H1 (cell line): ENCODE measurements at regions not wholly inside any gene's neighbourhood (a gene's known extent, or its start where the extent isn't known, plus 50 kb on each side); places are given as distances from the start of the nearest gene placed in this dataset.

Experiments
- CTCF ChIA-PET: fragments of 300-600 bp; sonication (Branson Sonifier 250); formaldehyde crosslinking; loops from one replicate; lab custom pipeline; 2021; ENCODE audit not compliant: partially characterized antibody; lab: Charles Lee
- POLR2A ChIA-PET: fragments of 300-600 bp; sonication (Branson Sonifier 250); formaldehyde crosslinking; loops from one replicate; lab custom pipeline; 2021; ENCODE audit warnings: inconsistent platforms; ENCODE audit not compliant: partially characterized antibody; lab: Charles Lee
- DNase-seq, 2 experiments: peaks; one replicate each; pipeline versions ENCODE4 v3.0.0 to v3.0.0-alpha.2; 2010 to 2022; ENCODE audit warnings: low spot score in 2 of 2, low read depth in 1 of 2, mixed read lengths in 1 of 2
- FAIRE-seq: peaks from 2 replicates; lab custom pipeline; 2011; peaks lifted over from hg19 to GRCh38; lab: Jason Lieb, UNC
- H2AFZ ChIP-seq: 2 replicates; pipeline ENCODE4 v1.8.1; 2012; ENCODE audit warnings: low read length, inconsistent platforms
- H2AK5ac ChIP-seq: 2 replicates; pipeline ENCODE4 v1.6.1; 2013; ENCODE audit warnings: low read depth, low read length
- H2BK120ac ChIP-seq: replicated peaks from 2 replicates; pipeline ENCODE3; 2013; ENCODE audit warnings: low read depth, low read length, inconsistent platforms
- H2BK12ac ChIP-seq: 2 replicates; pipeline ENCODE4 v1.6.1; 2013; ENCODE audit warnings: low read depth, low read length
- H2BK15ac ChIP-seq: 2 replicates; pipeline ENCODE4 v1.6.1; 2013; ENCODE audit warnings: low read length
- H2BK20ac ChIP-seq: 2 replicates; pipeline ENCODE4 v1.6.1; 2013; ENCODE audit warnings: low read length
- H2BK5ac ChIP-seq: 2 replicates; pipeline ENCODE4 v1.6.1; 2013; ENCODE audit warnings: low read depth, low read length
- H3K14ac ChIP-seq: 2 replicates; pipeline ENCODE4 v1.6.1; 2013; ENCODE audit warnings: inconsistent platforms; ENCODE audit not compliant: insufficient read length
- H3K18ac ChIP-seq: 2 replicates; pipeline ENCODE4 v1.6.1; 2013; ENCODE audit warnings: low read length; ENCODE audit errors: extremely low read depth
- H3K23ac ChIP-seq: 2 replicates; pipeline ENCODE4 v1.6.1; 2013; ENCODE audit warnings: inconsistent platforms; ENCODE audit not compliant: insufficient read length
- H3K23me2 ChIP-seq: 2 replicates; pipeline ENCODE4 v1.6.1; 2013; ENCODE audit warnings: low read depth, low read length
- H3K27ac ChIP-seq: 2 replicates; pipeline ENCODE4 v1.6.1; 2011; ENCODE audit warnings: low read depth, low read length, inconsistent platforms
- H3K27me3 ChIP-seq, 4 experiments: replicated peaks in 1 of 4; 1 replicate in 1 of 4; 2 replicates in 3 of 4; pipeline versions ENCODE4 v1.6.1 to v1.8.1; 2011 to 2013; ENCODE audit warnings: low read length in 3 of 4, mild to moderate bottlenecking in 3 of 4, inconsistent platforms in 2 of 4, mixed read lengths in 2 of 4, moderate library complexity in 1 of 4; ENCODE audit not compliant: control insufficient read depth in 3 of 4, insufficient read depth in 3 of 4; ENCODE audit errors: extremely low read depth in 1 of 4
- H3K36me3 ChIP-seq, 4 experiments: 2 replicates each; pipeline versions ENCODE4 v1.6.1 to v1.8.1; 2011 to 2013; ENCODE audit warnings: mild to moderate bottlenecking in 4 of 4, low read length in 3 of 4, moderate library complexity in 2 of 4, control low read depth in 1 of 4, inconsistent platforms in 1 of 4; ENCODE audit not compliant: insufficient read depth in 4 of 4, control insufficient read depth in 2 of 4
- H3K4ac ChIP-seq: replicated peaks from 2 replicates; pipeline ENCODE3; 2013; ENCODE audit warnings: low read length, low read depth, mixed read lengths, inconsistent platforms; ENCODE audit not compliant: insufficient read length
- H3K4me1 ChIP-seq, 4 experiments: replicated peaks in 1 of 4; 1 replicate in 1 of 4; 2 replicates in 3 of 4; pipeline versions ENCODE4 v1.6.1 to v1.8.1; 2011 to 2013; ENCODE audit warnings: low read length in 3 of 4, inconsistent platforms in 2 of 4, mixed read lengths in 1 of 4; ENCODE audit not compliant: insufficient read depth in 4 of 4, control insufficient read depth in 3 of 4
- H3K4me2 ChIP-seq, 2 experiments: 2 replicates each; pipeline versions ENCODE4 v1.6.1 to v1.8.1; 2011 to 2013; ENCODE audit warnings: low read depth in 2 of 2, low read length in 2 of 2, control low read depth in 1 of 2, inconsistent platforms in 1 of 2, mild to moderate bottlenecking in 1 of 2; ENCODE audit not compliant: insufficient read depth in 1 of 2
- H3K4me3 ChIP-seq, 4 experiments: fragments of 200-600, 300-600 bp in 1 of 4; sonication (generic), shearing (Covaris generic), sonication (Bioruptor Twin) in 1 of 4; 2 replicates each; pipeline versions ENCODE4 v1.5.1 to v1.8.1; 2011 to 2016; ENCODE audit warnings: low read length in 4 of 4, low read depth in 3 of 4, control low read depth in 2 of 4, inconsistent platforms in 2 of 4, mild to moderate bottlenecking in 2 of 4, mixed read lengths in 1 of 4, moderate library complexity in 1 of 4; ENCODE audit not compliant: insufficient read depth in 2 of 4; ENCODE audit errors: extremely low read depth in 1 of 4
- H3K56ac ChIP-seq: replicated peaks from 2 replicates; pipeline ENCODE3; 2013; ENCODE audit warnings: low read depth, mild to moderate bottlenecking, mixed read lengths, low read length, inconsistent platforms; ENCODE audit not compliant: insufficient read length
- H3K79me1 ChIP-seq: 2 replicates; pipeline ENCODE4 v1.6.1; 2013; ENCODE audit warnings: low read depth, low read length, control low read depth
- H3K79me2 ChIP-seq, 2 experiments: 2 replicates each; pipeline versions ENCODE4 v1.6.1 to v1.8.1; 2012 to 2013; ENCODE audit warnings: low read length in 2 of 2, mild to moderate bottlenecking in 2 of 2, inconsistent platforms in 1 of 2; ENCODE audit not compliant: insufficient read depth in 2 of 2, control insufficient read depth in 1 of 2
- H3K9ac ChIP-seq, 4 experiments: replicated peaks in 1 of 4; 1 replicate in 1 of 4; 2 replicates in 3 of 4; pipeline versions ENCODE4 v1.6.1 to v1.8.1; 2011 to 2013; ENCODE audit warnings: low read depth in 3 of 4, low read length in 3 of 4, control low read depth in 2 of 4, mild to moderate bottlenecking in 2 of 4, moderate library complexity in 2 of 4, inconsistent platforms in 1 of 4; ENCODE audit errors: extremely low read depth in 1 of 4
- H3K9me3 ChIP-seq, 2 experiments: 2 replicates each; pipeline versions ENCODE4 v1.6.1 to v1.8.1; 2012 to 2013; ENCODE audit warnings: mild to moderate bottlenecking in 2 of 2, moderate library complexity in 2 of 2, control low read depth in 1 of 2, inconsistent platforms in 1 of 2, low read depth in 1 of 2, low read length in 1 of 2, mixed read lengths in 1 of 2; ENCODE audit not compliant: insufficient read depth in 2 of 2
- H4K20me1 ChIP-seq, 2 experiments: replicated peaks in 1 of 2; 2 replicates each; pipeline versions ENCODE3 to v1.8.1; 2011 to 2013; ENCODE audit warnings: inconsistent platforms in 2 of 2, low read length in 2 of 2, mild to moderate bottlenecking in 1 of 2; ENCODE audit not compliant: insufficient read depth in 2 of 2, control insufficient read depth in 1 of 2
- H4K5ac ChIP-seq: 2 replicates; pipeline ENCODE4 v1.6.1; 2013; ENCODE audit warnings: low read length, low read depth, mixed read lengths, inconsistent platforms; ENCODE audit not compliant: insufficient read length
- H4K8ac ChIP-seq: 2 replicates; pipeline ENCODE4 v1.8.0; 2013; ENCODE audit warnings: mild to moderate bottlenecking, moderate library complexity, low read length, inconsistent platforms; ENCODE audit not compliant: insufficient read depth; ENCODE audit errors: extremely low read depth
- H4K91ac ChIP-seq: replicated peaks from 2 replicates; pipeline ENCODE3; 2013; ENCODE audit warnings: low read length, mixed read lengths, inconsistent platforms; ENCODE audit not compliant: insufficient read length
- CHD1 ChIP-seq: IDR thresholded peaks from 2 replicates; pipeline ENCODE4 v1.6.1; 2012; ENCODE audit warnings: low read depth, low read length, improper control_type of control experiment
- HDAC2 ChIP-seq, 2 experiments: fragments of 300-600 bp in 1 of 2; sonication (generic) in 1 of 2; IDR thresholded peaks; 2 replicates each; pipeline ENCODE4 v1.6.1; 2011 to 2012; ENCODE audit warnings: low read depth in 2 of 2, low read length in 2 of 2, mild to moderate bottlenecking in 2 of 2, moderate library complexity in 2 of 2, borderline replicate concordance in 1 of 2, inconsistent platforms in 1 of 2
- HDAC6 ChIP-seq: IDR thresholded peaks from one replicate; pipeline ENCODE4 v1.7.1; 2012; ENCODE audit warnings: low read depth, mild to moderate bottlenecking, inconsistent platforms, low read length, moderate library complexity
- JUN ChIP-seq: IDR thresholded peaks from 2 replicates; pipeline ENCODE4 v1.6.1; 2011; ENCODE audit warnings: low read depth, mild to moderate bottlenecking, improper control_type of control experiment, low read length
- RXRA ChIP-seq: IDR thresholded peaks from 2 replicates; pipeline ENCODE4 v1.6.1; 2011; ENCODE audit warnings: low read depth, mild to moderate bottlenecking, low read length, moderate library complexity; ENCODE audit not compliant: insufficient read depth
- YY1 ChIP-seq: IDR thresholded peaks from 2 replicates; pipeline ENCODE4 v1.6.1; 2011; ENCODE audit warnings: low read depth, mild to moderate bottlenecking, low read length

DNA sequence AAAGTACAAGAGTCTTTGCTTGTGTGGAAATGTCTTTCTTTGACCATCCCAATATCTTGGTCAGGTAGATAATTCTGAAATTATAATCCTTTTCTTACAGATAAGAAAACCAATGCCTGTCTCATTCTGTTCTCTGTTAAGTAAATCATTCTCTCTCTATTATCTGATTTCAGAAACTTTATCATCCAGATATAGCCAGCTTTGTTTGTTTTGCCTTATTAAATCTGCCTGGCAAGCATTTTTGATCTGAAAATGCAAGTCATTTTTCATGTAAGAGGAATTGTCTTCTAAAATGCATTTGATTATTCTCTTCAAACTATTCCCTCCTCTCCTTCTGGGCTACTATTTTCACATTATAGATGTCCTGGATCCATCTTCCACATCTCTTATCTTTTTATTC lies 625.5 kb downstream of the CCDC171 start:
- Histone ChIP-seq H4K91ac (no peak overlapping the region), H3K4me3 (no peak overlapping the region), H3K18ac (no peak overlapping the region), H3K4ac (no peak overlapping the region), H3K4me1 (no peaks in the 10 kb centered on the region), H4K8ac (no peak overlapping the region), H3K9me3 (no peaks in the 10 kb centered on the region), H2AK5ac (no peak overlapping the region), H2BK120ac (no peak overlapping the region), H3K4me2 (no peak overlapping the region), H4K20me1 (no peaks in the 10 kb centered on the region), H2BK15ac (no peak overlapping the region), H2BK12ac (no peak overlapping the region), H2BK20ac (no peak overlapping the region), H3K36me3 (no peaks in the 10 kb centered on the region), H4K5ac (no peak overlapping the region), H2AFZ (no peak overlapping the region), H3K14ac (no peak overlapping the region), H3K23ac (no peak overlapping the region), H3K27me3 (no peaks in the 10 kb centered on the region)
- CTCF ChIA-PET, result interaction anchor here (0.8 to 1.6 kb wide), 3 partner anchors 10 to 155 kb away, joined by 3 to 4 read pairs (median 3); no protein-coding TSS in a partner anchor
- FAIRE-seq (no peak), DNase-seq (no peak)
- TF ChIP-seq YY1, result no peak
- no peak for TF ChIP-seq HDAC2 (IDR thresholded peaks at IDR 0.05; ENCODE audit: borderline replicate concordance in 1 of 2, low read depth in 2 of 2, low read length in 2 of 2)
- no peak for TF ChIP-seq CHD1
- no peak for TF ChIP-seq JUN
- TF ChIP-seq RXRA, result no peak
- no peak for TF ChIP-seq HDAC6
- TF ChIP-seq, all 59 proteins: peak for 0
- H2BK5ac ChIP-seq, result no peak overlapping the region
- POLR2A ChIA-PET, result no interaction called here
- no peaks in the 10 kb centered on the region for H3K79me1 ChIP-seq
- no peak overlapping the region for H3K27ac ChIP-seq
- H3K9ac ChIP-seq, result no peak overlapping the region
- no peak overlapping the region for H3K56ac ChIP-seq
- H3K79me2 ChIP-seq, result no peaks in the 10 kb centered on the region
- no peaks in the 10 kb centered on the region for H3K23me2 ChIP-seq
